Brain microvascular endothelial cell (primary cell): ENCODE measurements at regions not wholly inside any gene's neighbourhood (a gene's known extent, or its start where the extent isn't known, plus 50 kb on each side); places are given as distances from the start of the nearest gene placed in this dataset.

Experiments
- DNase-seq: peaks from one replicate; pipeline ENCODE4 v3.0.0-alpha.2; 2020
- H3K27ac ChIP-seq: fragments of 250-450 bp; sonication (Bioruptor Pico); 2 replicates; pipeline ENCODE4 v1.5.1; 2020; ENCODE audit warnings: mild to moderate bottlenecking, moderate library complexity
- H3K27me3 ChIP-seq: fragments of 250-450 bp; sonication (Bioruptor Pico); replicated peaks from 2 replicates; pipeline ENCODE4 v1.5.1; 2020; ENCODE audit warnings: mild to moderate bottlenecking
- H3K36me3 ChIP-seq: fragments of 250-450 bp; sonication (Bioruptor Pico); replicated peaks from 2 replicates; pipeline ENCODE4 v1.5.1; 2020; ENCODE audit warnings: mild to moderate bottlenecking
- H3K4me3 ChIP-seq: 2 replicates; pipeline ENCODE4 v1.5.1; 2011; ENCODE audit warnings: low read depth, mild to moderate bottlenecking, control low read depth, low read length, moderate library complexity
- in situ Hi-C: cut with HindIII; loops from 2 replicates; pipeline ENCODE4 v1.10.0; 2017; ENCODE audit warnings: low sequenced_read_pairs, low pct_ligation_motif_present
- TF ChIP-seq, protein P1 (sequence below): IDR thresholded peaks from 2 replicates; pipeline ENCODE4 v1.5.1; 2011; ENCODE audit warnings: low read depth, mild to moderate bottlenecking, moderate library complexity, low read length, control low read depth, inconsistent platforms; ENCODE audit errors: missing control alignments

DNA sequence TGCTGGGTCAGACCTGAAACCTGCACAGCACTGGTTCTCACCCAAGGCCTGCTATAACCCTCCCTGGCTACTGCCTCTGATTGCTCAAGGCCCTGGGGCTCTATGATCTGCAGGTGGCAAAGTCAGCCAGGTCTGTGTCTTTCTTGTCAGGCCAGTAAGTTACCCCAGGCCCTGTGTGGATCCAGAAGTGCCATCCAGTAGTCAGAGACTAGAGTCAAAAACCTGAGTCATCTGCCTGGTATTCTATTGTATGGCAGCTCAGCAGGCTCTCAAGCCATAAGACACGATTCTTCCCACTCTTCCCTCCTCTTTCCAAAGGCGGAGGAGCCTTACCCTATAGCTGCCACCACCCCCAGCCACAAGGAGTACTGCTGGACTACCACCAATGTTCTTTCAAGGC, 593.0 kb downstream of the FRK start:
- Histone ChIP-seq H3K27me3 (no peaks in the 10 kb centered on the region), H3K36me3 (no peaks in the 10 kb centered on the region), H3K4me3 (no peak overlapping the region), H3K27ac (no peak overlapping the region)
- TF ChIP-seq, protein P1, sequence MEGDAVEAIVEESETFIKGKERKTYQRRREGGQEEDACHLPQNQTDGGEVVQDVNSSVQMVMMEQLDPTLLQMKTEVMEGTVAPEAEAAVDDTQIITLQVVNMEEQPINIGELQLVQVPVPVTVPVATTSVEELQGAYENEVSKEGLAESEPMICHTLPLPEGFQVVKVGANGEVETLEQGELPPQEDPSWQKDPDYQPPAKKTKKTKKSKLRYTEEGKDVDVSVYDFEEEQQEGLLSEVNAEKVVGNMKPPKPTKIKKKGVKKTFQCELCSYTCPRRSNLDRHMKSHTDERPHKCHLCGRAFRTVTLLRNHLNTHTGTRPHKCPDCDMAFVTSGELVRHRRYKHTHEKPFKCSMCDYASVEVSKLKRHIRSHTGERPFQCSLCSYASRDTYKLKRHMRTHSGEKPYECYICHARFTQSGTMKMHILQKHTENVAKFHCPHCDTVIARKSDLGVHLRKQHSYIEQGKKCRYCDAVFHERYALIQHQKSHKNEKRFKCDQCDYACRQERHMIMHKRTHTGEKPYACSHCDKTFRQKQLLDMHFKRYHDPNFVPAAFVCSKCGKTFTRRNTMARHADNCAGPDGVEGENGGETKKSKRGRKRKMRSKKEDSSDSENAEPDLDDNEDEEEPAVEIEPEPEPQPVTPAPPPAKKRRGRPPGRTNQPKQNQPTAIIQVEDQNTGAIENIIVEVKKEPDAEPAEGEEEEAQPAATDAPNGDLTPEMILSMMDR = no peak
- in situ Hi-C loops = no loop called here
- DNase-seq = no peak

GRCh38 chr6:115460913-115461312, 599.8 kb downstream of the FRK start:
- no peak overlapping the region for H3K27ac ChIP-seq
- in situ Hi-C loops = no loop called here
- no peak overlapping the region for H3K4me3 ChIP-seq
- no peaks in the 10 kb centered on the region for H3K36me3 ChIP-seq
- no peak for DNase-seq
- H3K27me3 ChIP-seq = no peaks in the 10 kb centered on the region
- TF ChIP-seq, protein P1 = no peak

- Histone ChIP-seq H3K27ac (no peak overlapping the region), H3K36me3 (no peaks in the 10 kb centered on the region), H3K27me3 (no peaks in the 10 kb centered on the region), H3K4me3 (no peak overlapping the region)
- no peak for DNase-seq
- TF ChIP-seq, protein P1 = no peak
- in situ Hi-C loops = no loop called here
These were observed 603.8 kb downstream of the FRK start for GRCh38 chr6:115456848-115457247.

DNA sequence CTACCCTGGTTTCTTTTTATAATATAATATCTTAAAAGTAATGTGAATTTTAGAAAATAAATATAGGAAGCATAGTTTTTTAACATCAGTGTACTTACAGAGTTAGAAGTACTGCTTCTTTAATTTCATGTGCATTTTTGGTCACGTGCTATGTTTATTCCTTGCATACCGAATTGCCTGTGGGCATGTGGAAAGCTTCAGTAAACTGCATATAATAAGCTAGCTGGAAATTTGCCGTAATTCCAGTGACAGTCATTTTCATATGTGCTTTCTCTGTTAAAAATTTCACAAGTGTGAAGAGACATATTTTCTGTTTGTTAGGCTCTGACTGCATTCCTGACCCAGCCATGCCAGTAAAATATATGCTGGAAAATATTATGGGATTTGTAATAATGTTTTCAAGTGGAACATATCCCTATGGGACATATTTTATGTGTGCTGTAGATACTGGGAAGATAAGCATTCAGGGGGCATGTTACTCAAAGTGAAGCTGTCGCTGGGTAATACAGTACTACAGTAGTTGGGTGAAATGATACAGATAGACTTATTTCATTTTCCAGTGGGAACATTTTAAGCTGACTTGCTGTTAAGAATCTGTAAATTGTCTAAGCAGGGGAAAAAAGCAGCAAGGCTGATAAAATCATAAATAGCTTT, 616.7 kb downstream of the FRK start:
- Histone ChIP-seq H3K27ac (no peak overlapping the region), H3K36me3 (no peaks in the 10 kb centered on the region), H3K27me3 (no peaks in the 10 kb centered on the region), H3K4me3 (no peak overlapping the region)
- DNase-seq = no peak
- TF ChIP-seq, protein P1 = no peak
- in situ Hi-C loops = no loop called here

DNA sequence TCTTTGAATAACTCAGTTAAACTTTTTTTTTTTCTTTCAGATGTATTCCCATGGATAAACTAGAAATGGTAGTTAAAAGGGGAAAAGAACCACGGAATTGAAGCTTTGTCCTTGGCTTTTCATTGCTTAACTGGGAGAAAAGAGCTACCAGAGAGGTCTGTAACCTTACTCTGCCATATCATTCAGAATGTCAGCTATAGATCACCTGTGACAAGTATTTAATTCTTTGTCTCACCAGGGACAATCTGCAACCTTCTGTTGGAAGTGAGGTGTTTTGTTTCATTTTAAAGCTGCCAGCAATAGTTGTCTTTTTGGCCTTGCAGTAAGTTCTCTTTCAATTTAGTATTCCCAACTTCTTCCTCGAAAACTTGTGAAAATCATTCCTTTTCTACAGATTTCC, 618.4 kb downstream of the FRK start:
- TF ChIP-seq, protein P1 = no peak
- no peak overlapping the region for H3K27ac ChIP-seq
- no peak overlapping the region for H3K4me3 ChIP-seq
- H3K27me3 ChIP-seq = no peaks in the 10 kb centered on the region
- in situ Hi-C loops = no loop called here
- no peaks in the 10 kb centered on the region for H3K36me3 ChIP-seq
- DNase-seq = no peak

DNA sequence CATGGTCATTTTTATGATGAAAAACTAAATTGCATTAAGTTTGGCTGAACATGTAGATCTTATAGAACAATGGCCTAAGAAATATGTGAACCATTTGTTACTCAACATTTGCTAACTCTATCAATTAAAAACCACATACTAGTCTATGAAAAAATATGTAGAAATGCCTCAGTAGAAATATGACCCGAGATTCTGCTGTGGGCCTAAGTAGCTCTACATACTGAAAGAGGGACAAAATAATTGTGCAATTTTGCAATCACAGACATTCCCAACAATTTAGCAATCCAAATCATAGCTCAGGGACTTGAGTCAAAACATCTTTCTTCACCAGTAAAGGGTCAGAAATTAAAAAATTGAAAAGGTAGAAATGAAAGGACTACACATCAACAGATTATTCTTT, 619.0 kb downstream of the FRK start:
- Histone ChIP-seq H3K27ac (no peak overlapping the region), H3K27me3 (no peaks in the 10 kb centered on the region), H3K36me3 (no peaks in the 10 kb centered on the region), H3K4me3 (no peak overlapping the region)
- no peak for DNase-seq
- in situ Hi-C loops = no loop called here
- TF ChIP-seq, protein P1 = no peak
